Liver (tissue), 8 donors: ENCODE measurements at regions not wholly inside any gene's neighbourhood (a gene's known extent, or its start where the extent isn't known, plus 50 kb on each side); places are given as distances from the start of the nearest gene placed in this dataset.

Source experiments
- DNase-seq: peaks from one replicate; pipeline ENCODE4 v3.0.0-alpha.2; 2017; ENCODE audit warnings: low spot score
- H3K27ac ChIP-seq, 2 donors: one replicate each; pipeline ENCODE4 v1.7.0; 2013; ENCODE audit warnings: inconsistent platforms in 2 of 2, low read length in 2 of 2, control low read depth in 1 of 2, low read depth in 1 of 2, mild to moderate bottlenecking in 1 of 2
- H3K27me3 ChIP-seq, 4 donors: one replicate each; pipeline versions ENCODE4 v1.6.1 to v1.7.0; 2013; ENCODE audit warnings: low read length in 3 of 4, inconsistent platforms in 1 of 4, mild to moderate bottlenecking in 1 of 4, moderate library complexity in 1 of 4; ENCODE audit not compliant: control insufficient read depth in 4 of 4, insufficient read depth in 4 of 4
- H3K36me3 ChIP-seq, 4 donors: one replicate each; pipeline versions ENCODE4 v1.6.1 to v1.7.0; 2013; ENCODE audit warnings: low read length in 3 of 4, mild to moderate bottlenecking in 3 of 4, low read depth in 1 of 4, moderate library complexity in 1 of 4; ENCODE audit not compliant: control insufficient read depth in 4 of 4, insufficient read depth in 3 of 4
- H3K4me1 ChIP-seq, 4 donors: one replicate each; pipeline versions ENCODE4 v1.6.1 to v1.7.0; 2013; ENCODE audit warnings: low read length in 3 of 4, mild to moderate bottlenecking in 3 of 4, moderate library complexity in 1 of 4; ENCODE audit not compliant: control insufficient read depth in 4 of 4, insufficient read depth in 4 of 4
- H3K4me3 ChIP-seq, 3 donors: one replicate each; pipeline versions ENCODE4 v1.6.1 to v1.7.0; 2013; ENCODE audit warnings: low read length in 3 of 3, control low read depth in 1 of 3, low read depth in 1 of 3, mild to moderate bottlenecking in 1 of 3
- H3K9ac ChIP-seq, 2 donors: one replicate each; pipeline ENCODE4 v1.7.0; 2013; ENCODE audit warnings: low read length in 2 of 2, mild to moderate bottlenecking in 2 of 2, moderate library complexity in 2 of 2, control low read depth in 1 of 2, low read depth in 1 of 2
- H3K9me3 ChIP-seq, 4 donors: one replicate each; pipeline versions ENCODE4 v1.6.1 to v1.7.0; 2013; ENCODE audit warnings: low read length in 3 of 4; ENCODE audit not compliant: control insufficient read depth in 4 of 4
- ATF3 ChIP-seq: IDR thresholded peaks from 2 replicates; pipeline ENCODE4 v1.6.1; 2016; ENCODE audit warnings: antibody characterized with exemption
- CTCF ChIP-seq: fragments of 150-350 bp; IDR thresholded peaks from 2 replicates; pipeline ENCODE4 v1.5.1; 2017; ENCODE audit warnings: improper control_type of control experiment, low read depth, low read length; ENCODE audit not compliant: missing input control
- EGR1 ChIP-seq, 2 donors: IDR thresholded peaks; 2 replicates each; pipeline ENCODE4 v1.6.1; 2016 to 2018; ENCODE audit warnings: antibody characterized with exemption in 2 of 2, low read depth in 2 of 2
- FOXA1 ChIP-seq: IDR thresholded peaks from 2 replicates; pipeline ENCODE4 v1.6.1; 2016; ENCODE audit warnings: antibody characterized with exemption
- FOXA2 ChIP-seq: IDR thresholded peaks from 2 replicates; pipeline ENCODE4 v1.6.1; 2016; ENCODE audit warnings: antibody characterized with exemption
- HNF4A ChIP-seq, 2 donors: conservative IDR thresholded peaks; 2 replicates each; pipeline ENCODE4 v1.6.1; 2016; ENCODE audit warnings: antibody characterized with exemption in 2 of 2, mild to moderate bottlenecking in 2 of 2
- HNF4G ChIP-seq: IDR thresholded peaks from 2 replicates; pipeline ENCODE4 v1.6.1; 2016; ENCODE audit warnings: antibody characterized with exemption
- JUND ChIP-seq, 2 donors: IDR thresholded peaks; 2 replicates each; pipeline ENCODE4 v1.6.1; 2016; ENCODE audit warnings: antibody characterized with exemption in 2 of 2
- MAX ChIP-seq: IDR thresholded peaks from 2 replicates; pipeline ENCODE4 v1.6.1; 2016; ENCODE audit warnings: antibody characterized with exemption
- NR2F2 ChIP-seq: IDR thresholded peaks from 2 replicates; pipeline ENCODE4 v1.6.1; 2016; ENCODE audit warnings: antibody characterized with exemption
- RAD21 ChIP-seq, 2 donors: IDR thresholded peaks; 2 replicates each; pipeline ENCODE4 v1.6.1; 2016; ENCODE audit warnings: antibody characterized with exemption in 2 of 2, mild to moderate bottlenecking in 2 of 2
- REST ChIP-seq: IDR thresholded peaks from 2 replicates; pipeline ENCODE4 v1.6.1; 2016; ENCODE audit warnings: antibody characterized with exemption, mild to moderate bottlenecking
- RXRA ChIP-seq, 2 donors: IDR thresholded peaks; 2 replicates each; pipeline ENCODE4 v1.6.1; 2017 to 2018; ENCODE audit warnings: antibody characterized with exemption in 2 of 2, mild to moderate bottlenecking in 1 of 2
- SP1 ChIP-seq: IDR thresholded peaks from 2 replicates; pipeline ENCODE4 v1.6.1; 2018; ENCODE audit warnings: antibody characterized with exemption, mild to moderate bottlenecking
- TAF1 ChIP-seq: conservative IDR thresholded peaks from 2 replicates; pipeline ENCODE4 v1.6.1; 2016; ENCODE audit warnings: antibody characterized with exemption, mild to moderate bottlenecking
- YY1 ChIP-seq: IDR thresholded peaks from 2 replicates; pipeline ENCODE4 v1.6.1; 2016; ENCODE audit warnings: antibody characterized with exemption, mild to moderate bottlenecking
- ZBTB33 ChIP-seq: IDR thresholded peaks from 2 replicates; pipeline ENCODE4 v1.6.1; 2016; ENCODE audit warnings: antibody characterized with exemption
- WGBS: extraction: QIAGEN DNeasy Blood & Tissue Kit; methylation state at CpG from one replicate; pipeline ENCODE4 v1.1.7; 2013; 5-methylcytosine and 5-hydroxymethylcytosine counted together
- donor health status: healthy.
- donor health status: healthy.
- donor health status: healthy.
- donor health status: healthy.
- donor health status: healthy.

GRCh38 chr2:104047516-104047915 is 806.4 kb upstream of the POU3F3 start:
- no peak for DNase-seq
- no peak overlapping the region for H3K27ac ChIP-seq
- no peak overlapping the region for H3K9ac ChIP-seq
- TF ChIP-seq EGR1 (IDR thresholded peaks at IDR 0.05; ENCODE audit: low read depth in 2 of 2): no peak
- TF ChIP-seq HNF4G: no peak
- no peak for TF ChIP-seq HNF4A (conservative IDR thresholded peaks at IDR 0.05)
- no peak for TF ChIP-seq FOXA2
- no peak for TF ChIP-seq ZBTB33
- no peak for TF ChIP-seq ATF3
- TF ChIP-seq NR2F2: no peak
- no peak for TF ChIP-seq FOXA1
- TF ChIP-seq YY1: no peak
- no peak for TF ChIP-seq CTCF
- TF ChIP-seq SP1: no peak
- TF ChIP-seq REST: no peak
- TF ChIP-seq JUND (IDR thresholded peaks at IDR 0.05): no peak
- no peaks in the 10 kb centered on the region for H3K27me3 ChIP-seq
- H3K4me3 ChIP-seq: no peak overlapping the region
- no peaks in the 10 kb centered on the region for H3K9me3 ChIP-seq
- no peaks in the 10 kb centered on the region for H3K36me3 ChIP-seq
- no peaks in the 10 kb centered on the region for H3K4me1 ChIP-seq
- WGBS: 86% methylated on average over 10 of the region's 10 CpGs

- H3K36me3 ChIP-seq: no peaks in the 10 kb centered on the region
- no peaks in the 10 kb centered on the region for H3K4me1 ChIP-seq
- no peak overlapping the region for H3K4me3 ChIP-seq
- DNase-seq: no peak
- H3K9ac ChIP-seq: no peak overlapping the region
- TF ChIP-seq ATF3 (no peak), JUND (IDR thresholded peaks at IDR 0.05) (no peak), NR2F2 (no peak), FOXA1 (no peak), YY1 (no peak), TAF1 (no peak), RAD21 (IDR thresholded peaks at IDR 0.05) (no peak), HNF4G (no peak), MAX (no peak), RXRA (IDR thresholded peaks at IDR 0.05) (no peak), REST (no peak)
- H3K9me3 ChIP-seq: no peaks in the 10 kb centered on the region
- H3K27ac ChIP-seq: no peak overlapping the region
- H3K27me3 ChIP-seq: no peaks in the 10 kb centered on the region
- 92% methylated on average over 4 of the region's 4 CpGs for WGBS
Observed at GRCh38 chr2:104049438-104049837, 804.5 kb upstream of the POU3F3 start.
